PC-3 (cell line): ENCODE measurements at regions not wholly inside any gene's neighbourhood (a gene's known extent, or its start where the extent isn't known, plus 50 kb on each side); places are given as distances from the start of the nearest gene placed in this dataset.

Experiments
- ATAC-seq: fragments of 200-7000 bp; cut with Tn5 transposase; 2 replicates; pipeline ENCODE4 v1.9.1; 2020; ENCODE audit warnings: mild to moderate bottlenecking, moderate library complexity
- BruUV-seq: library from RNA; stranded (reverse); fragments of 400-500 nt; replicated peaks from 2 replicates; lab custom pipeline; 2021; lab: Mats Ljungman, UMichigan
- CTCF ChIA-PET: fragments of 300-600 bp; sonication (Branson Sonifier 250); formaldehyde crosslinking; loops from one replicate; lab custom pipeline; 2022; ENCODE audit warnings: antibody characterized with exemption; lab: Charles Lee
- POLR2A ChIA-PET: fragments of 300-600 bp; sonication (Branson Sonifier 250); formaldehyde crosslinking; loops from one replicate; lab custom pipeline; 2022; ENCODE audit warnings: antibody characterized with exemption; ENCODE audit not compliant: unreplicated experiment; lab: Charles Lee
- DNase-seq: peaks from one replicate; pipeline ENCODE4 v3.0.0-alpha.2; 2015
- H2AFZ ChIP-seq: fragments of 300-600 bp; sonication (generic); 2 replicates; pipeline ENCODE4 v1.6.0; 2016; ENCODE audit warnings: antibody characterized with exemption, low read length
- H3F3A ChIP-seq: fragments of 300-600 bp; sonication (generic); one replicate; pipeline ENCODE4 v1.6.0; 2017; ENCODE audit warnings: antibody characterized with exemption, low read length, control low read depth, mild to moderate bottlenecking; ENCODE audit not compliant: unreplicated experiment
- H3K27ac ChIP-seq: fragments of 300-600 bp; sonication (generic); 2 replicates; pipeline ENCODE4 v1.5.1; 2016; ENCODE audit warnings: mild to moderate bottlenecking, low read length
- H3K27me3 ChIP-seq: fragments of 300-600 bp; sonication (generic); 2 replicates; pipeline ENCODE4 v1.6.1; 2016; ENCODE audit warnings: low read length, mixed read lengths
- H3K36me3 ChIP-seq: fragments of 300-600 bp; sonication (generic); 2 replicates; pipeline ENCODE4 v1.6.1; 2016; ENCODE audit warnings: low read depth, mixed run types, low read length, mixed read lengths
- H3K4me1 ChIP-seq: fragments of 300-600 bp; sonication (generic); 2 replicates; pipeline ENCODE4 v1.5.1; 2016; ENCODE audit warnings: low read length; ENCODE audit not compliant: insufficient read depth
- H3K4me2 ChIP-seq: fragments of 300-600 bp; sonication (generic); 2 replicates; pipeline ENCODE4 v1.6.0; 2016; ENCODE audit warnings: low read length
- H3K4me3 ChIP-seq: fragments of 300-600 bp; sonication (generic); 2 replicates; pipeline ENCODE4 v1.5.1; 2016; ENCODE audit warnings: mild to moderate bottlenecking, low read length, mixed read lengths
- H3K79me2 ChIP-seq: fragments of 300-600 bp; sonication (generic); 2 replicates; pipeline ENCODE4 v1.6.1; 2017; ENCODE audit warnings: low read length, mixed read lengths
- H3K9ac ChIP-seq: fragments of 300-600 bp; sonication (generic); 2 replicates; pipeline ENCODE4 v1.6.0; 2016; ENCODE audit warnings: mild to moderate bottlenecking, low read length
- H3K9me2 ChIP-seq: fragments of 300-600 bp; sonication (generic); replicated peaks from 2 replicates; pipeline ENCODE4 v1.6.1; 2016; ENCODE audit warnings: mixed run types, low read length, mixed read lengths
- H3K9me3 ChIP-seq: fragments of 300-600 bp; sonication (generic); 2 replicates; pipeline ENCODE4 v1.6.1; 2016; ENCODE audit warnings: low read length, mixed read lengths
- H4K20me1 ChIP-seq: fragments of 300-600 bp; sonication (generic); 2 replicates; pipeline ENCODE4 v1.6.1; 2016; ENCODE audit warnings: low read length, mixed read lengths
- EZH2 ChIP-seq: fragments of 300-600 bp; sonication (generic); IDR thresholded peaks from one replicate; pipeline ENCODE4 v1.6.1; 2017; ENCODE audit warnings: antibody characterized with exemption, mild to moderate bottlenecking, low read length; ENCODE audit not compliant: unreplicated experiment
- EZH2phosphoT487 ChIP-seq: fragments of 300-600 bp; sonication (generic); IDR thresholded peaks from 2 replicates; pipeline ENCODE4 v1.6.1; 2018; ENCODE audit warnings: mild to moderate bottlenecking, antibody characterized with exemption, low read length, borderline replicate concordance
- intact Hi-C: fragments of 100-400 bp; cut with micrococcal nuclease; formaldehyde crosslinking; loops from 2 replicates; pipeline ENCODE4 v1.9.0; 2023
- TF ChIP-seq, protein P1 (sequence below): fragments of 300-600 bp; sonication (generic); conservative IDR thresholded peaks from 2 replicates; pipeline ENCODE4 v1.5.1; 2017; ENCODE audit warnings: antibody characterized with exemption, low read depth, mild to moderate bottlenecking, low read length

GRCh38 chr14:85391455-85391854, 138.5 kb upstream of the FLRT2 start:
- Histone ChIP-seq H3K4me1 (no peaks in the 10 kb centered on the region), H3K9ac (no peak overlapping the region), H2AFZ (no peak overlapping the region), H3K4me3 (no peak overlapping the region), H4K20me1 (no peaks in the 10 kb centered on the region), H3K9me3 (no peaks in the 10 kb centered on the region), H3K27me3 (no peaks in the 10 kb centered on the region), H3K9me2 (no peaks in the 10 kb centered on the region), H3F3A (no peaks in the 10 kb centered on the region), H3K4me2 (no peak overlapping the region), H3K79me2 (no peaks in the 10 kb centered on the region), H3K36me3 (no peaks in the 10 kb centered on the region), H3K27ac (no peak overlapping the region)
- ChIA-PET CTCF (no interaction called here), POLR2A (no interaction called here)
- ATAC-seq (no peak), DNase-seq (no peak)
- intact Hi-C loops, result no loop called here
- TF ChIP-seq EZH2, result no peak
- no peak for TF ChIP-seq EZH2phosphoT487
- TF ChIP-seq, protein P1, sequence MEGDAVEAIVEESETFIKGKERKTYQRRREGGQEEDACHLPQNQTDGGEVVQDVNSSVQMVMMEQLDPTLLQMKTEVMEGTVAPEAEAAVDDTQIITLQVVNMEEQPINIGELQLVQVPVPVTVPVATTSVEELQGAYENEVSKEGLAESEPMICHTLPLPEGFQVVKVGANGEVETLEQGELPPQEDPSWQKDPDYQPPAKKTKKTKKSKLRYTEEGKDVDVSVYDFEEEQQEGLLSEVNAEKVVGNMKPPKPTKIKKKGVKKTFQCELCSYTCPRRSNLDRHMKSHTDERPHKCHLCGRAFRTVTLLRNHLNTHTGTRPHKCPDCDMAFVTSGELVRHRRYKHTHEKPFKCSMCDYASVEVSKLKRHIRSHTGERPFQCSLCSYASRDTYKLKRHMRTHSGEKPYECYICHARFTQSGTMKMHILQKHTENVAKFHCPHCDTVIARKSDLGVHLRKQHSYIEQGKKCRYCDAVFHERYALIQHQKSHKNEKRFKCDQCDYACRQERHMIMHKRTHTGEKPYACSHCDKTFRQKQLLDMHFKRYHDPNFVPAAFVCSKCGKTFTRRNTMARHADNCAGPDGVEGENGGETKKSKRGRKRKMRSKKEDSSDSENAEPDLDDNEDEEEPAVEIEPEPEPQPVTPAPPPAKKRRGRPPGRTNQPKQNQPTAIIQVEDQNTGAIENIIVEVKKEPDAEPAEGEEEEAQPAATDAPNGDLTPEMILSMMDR, result no peak
- BruUV-seq, result no TSS peak

GRCh38 chr14:85391892-85392291, 138.1 kb upstream of the FLRT2 start:
- ChIA-PET POLR2A (no interaction called here), CTCF (no interaction called here)
- H3K9me2 ChIP-seq, result no peaks in the 10 kb centered on the region
- H3K9ac ChIP-seq, result no peak overlapping the region
- H3K4me1 ChIP-seq, result no peaks in the 10 kb centered on the region
- no peaks in the 10 kb centered on the region for H3K27me3 ChIP-seq
- no peak overlapping the region for H3K4me3 ChIP-seq
- H2AFZ ChIP-seq, result no peak overlapping the region
- DNase-seq, result no peak
- ATAC-seq, result no peak
- no peaks in the 10 kb centered on the region for H4K20me1 ChIP-seq
- TF ChIP-seq EZH2phosphoT487 (no peak), EZH2 (no peak)
- TF ChIP-seq, protein P1, result no peak
- no peaks in the 10 kb centered on the region for H3K36me3 ChIP-seq
- no peak overlapping the region for H3K4me2 ChIP-seq
- intact Hi-C loops, result no loop called here
- no peaks in the 10 kb centered on the region for H3K79me2 ChIP-seq
- BruUV-seq, result no TSS peak
- no peaks in the 10 kb centered on the region for H3K9me3 ChIP-seq
- H3F3A ChIP-seq, result no peaks in the 10 kb centered on the region
- no peak overlapping the region for H3K27ac ChIP-seq

DNA sequence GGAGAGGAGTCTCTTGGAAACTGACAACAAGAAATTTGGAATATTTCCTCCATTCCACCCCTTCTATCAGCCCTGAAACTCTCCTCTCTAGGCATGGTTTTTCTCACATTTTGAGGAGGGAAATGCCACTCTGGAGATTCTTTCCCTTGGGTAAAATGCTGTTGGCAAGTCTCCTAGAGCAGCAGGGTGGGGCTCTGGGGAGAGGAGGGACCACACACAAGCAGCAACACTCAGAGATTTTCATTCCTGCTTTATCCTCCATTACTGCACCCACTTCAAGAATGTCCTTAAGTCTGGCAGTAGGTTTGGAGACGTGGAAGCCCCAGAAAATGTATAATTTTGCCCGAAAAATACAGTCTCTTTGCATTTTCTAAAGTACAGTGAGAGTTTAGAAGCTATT, 130.8 kb upstream of the FLRT2 start:
- H3F3A ChIP-seq, result no peaks in the 10 kb centered on the region
- no peak overlapping the region for H3K4me2 ChIP-seq
- peaks cover 8% of the 10 kb centered on the region; the same call in 1 of the 2 replicates for H3K9me3 ChIP-seq
- no peaks in the 10 kb centered on the region for H3K4me1 ChIP-seq
- H3K9ac ChIP-seq, result no peak overlapping the region
- ChIA-PET CTCF (no interaction called here), POLR2A (no interaction called here)
- H3K27ac ChIP-seq, result no peak overlapping the region
- ATAC-seq, result no peak
- no peak overlapping the region for H2AFZ ChIP-seq
- TF ChIP-seq, protein P1, result no peak
- TF ChIP-seq EZH2, result no peak
- no peak for TF ChIP-seq EZH2phosphoT487
- H3K36me3 ChIP-seq, result no peaks in the 10 kb centered on the region
- intact Hi-C loops, result no loop called here
- no peaks in the 10 kb centered on the region for H3K79me2 ChIP-seq
- no peaks in the 10 kb centered on the region for H4K20me1 ChIP-seq
- H3K27me3 ChIP-seq, result no peaks in the 10 kb centered on the region
- no TSS peak for BruUV-seq
- no peak for DNase-seq
- H3K4me3 ChIP-seq, result no peak overlapping the region
- H3K9me2 ChIP-seq, result no peaks in the 10 kb centered on the region
